ENCODE measurements at regions not wholly inside any gene's neighbourhood (a gene's known extent, or its start where the extent isn't known, plus 50 kb on each side); places are given as distances from the start of the nearest gene placed in this dataset.

DNA sequence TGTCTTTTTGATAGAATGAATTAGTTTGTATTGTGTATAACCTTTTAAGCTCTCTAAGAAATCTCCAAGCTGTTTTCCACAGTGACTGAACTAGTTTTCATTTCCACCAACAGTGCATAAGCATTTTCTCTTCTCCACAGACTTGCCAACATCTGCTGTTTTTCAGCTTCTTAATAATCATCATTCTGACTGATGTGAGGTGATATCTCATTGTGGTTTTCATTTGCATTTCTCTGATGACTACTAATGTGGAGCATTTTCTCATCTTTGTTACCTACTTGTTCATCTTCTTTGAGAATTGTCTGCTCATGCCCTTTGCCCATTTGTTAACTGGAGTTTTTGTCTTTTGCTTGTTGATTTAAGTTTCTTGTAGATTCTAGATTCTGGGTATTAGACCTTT lies 777.5 kb downstream of the OTOL1 start:
- no peak for TF ChIP-seq EZH2 (IDR thresholded peaks at IDR 0.05; ENCODE audit: low read length, missing control alignments)
- TF ChIP-seq, protein P1, sequence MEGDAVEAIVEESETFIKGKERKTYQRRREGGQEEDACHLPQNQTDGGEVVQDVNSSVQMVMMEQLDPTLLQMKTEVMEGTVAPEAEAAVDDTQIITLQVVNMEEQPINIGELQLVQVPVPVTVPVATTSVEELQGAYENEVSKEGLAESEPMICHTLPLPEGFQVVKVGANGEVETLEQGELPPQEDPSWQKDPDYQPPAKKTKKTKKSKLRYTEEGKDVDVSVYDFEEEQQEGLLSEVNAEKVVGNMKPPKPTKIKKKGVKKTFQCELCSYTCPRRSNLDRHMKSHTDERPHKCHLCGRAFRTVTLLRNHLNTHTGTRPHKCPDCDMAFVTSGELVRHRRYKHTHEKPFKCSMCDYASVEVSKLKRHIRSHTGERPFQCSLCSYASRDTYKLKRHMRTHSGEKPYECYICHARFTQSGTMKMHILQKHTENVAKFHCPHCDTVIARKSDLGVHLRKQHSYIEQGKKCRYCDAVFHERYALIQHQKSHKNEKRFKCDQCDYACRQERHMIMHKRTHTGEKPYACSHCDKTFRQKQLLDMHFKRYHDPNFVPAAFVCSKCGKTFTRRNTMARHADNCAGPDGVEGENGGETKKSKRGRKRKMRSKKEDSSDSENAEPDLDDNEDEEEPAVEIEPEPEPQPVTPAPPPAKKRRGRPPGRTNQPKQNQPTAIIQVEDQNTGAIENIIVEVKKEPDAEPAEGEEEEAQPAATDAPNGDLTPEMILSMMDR (conservative IDR thresholded peaks at IDR 0.05 in 1 of 2, IDR thresholded peaks at IDR 0.05 in 1 of 2; ENCODE audit: low read depth in 1 of 2, low read length in 2 of 2) = no peak
